ENCODE measurements at regions not wholly inside any gene's neighbourhood (a gene's known extent, or its start where the extent isn't known, plus 50 kb on each side); places are given as distances from the start of the nearest gene placed in this dataset.

DNA sequence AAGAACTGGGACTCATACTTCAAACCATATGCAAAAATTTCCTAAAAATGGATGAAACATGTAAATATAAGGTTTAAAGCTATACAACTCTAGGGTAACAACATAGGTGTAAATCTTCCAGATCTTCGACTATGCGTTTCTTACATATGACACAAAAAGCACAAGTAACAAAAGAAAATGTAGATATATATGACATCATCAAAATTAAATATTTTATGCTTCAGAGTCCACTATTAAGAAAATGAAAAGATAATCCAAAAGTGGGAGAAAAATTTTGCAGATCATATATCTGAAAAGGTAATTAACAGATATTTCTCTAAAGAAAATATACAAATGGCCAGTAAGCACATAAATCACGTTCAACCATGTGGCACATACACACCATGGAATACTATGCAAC is 164.2 kb upstream of the ACTRT1 start:
- Histone ChIP-seq H3K27ac (ENCODE audit: low read depth, low read length) (no peak overlapping the region), H3K4ac (ENCODE audit: low read depth, low read length) (no peak overlapping the region), H2AK5ac (ENCODE audit: low read length) (no peak overlapping the region), H3K36me3 (ENCODE audit: control insufficient read depth in 1 of 2, insufficient read depth in 2 of 2, low read length in 2 of 2) (no peaks in the 10 kb centered on the region), H3K4me3 (ENCODE audit: low read depth, low read length) (no peak overlapping the region), H4K91ac (ENCODE audit: low read depth, low read length) (no peak overlapping the region), H3K4me1 (ENCODE audit: control insufficient read depth in 1 of 2, insufficient read depth in 2 of 2, low read length in 2 of 2) (no peaks in the 10 kb centered on the region), H2BK12ac (ENCODE audit: low read length) (no peak overlapping the region), H3K18ac (ENCODE audit: low read length) (no peak overlapping the region), H3K4me2 (ENCODE audit: low read length) (no peak overlapping the region), H2BK5ac (ENCODE audit: low read depth, low read length, poor library complexity) (no peak overlapping the region), H2AFZ (ENCODE audit: insufficient read depth, low read length, poor library complexity) (no peak overlapping the region), H3K23ac (ENCODE audit: low read length) (no peak overlapping the region), H3K79me1 (ENCODE audit: low read length) (no peaks in the 10 kb centered on the region), H3K14ac (ENCODE audit: low read length) (no peak overlapping the region), H4K12ac (ENCODE audit: low read depth, low read length) (no peak overlapping the region), H4K8ac (ENCODE audit: low read depth, low read length) (no peak overlapping the region), H3K79me2 (ENCODE audit: control insufficient read depth, insufficient read depth, low read length, poor library complexity) (no peaks in the 10 kb centered on the region), H3K27me3 (ENCODE audit: insufficient read depth, low read length) (no peaks in the 10 kb centered on the region), H3K9me3 (ENCODE audit: insufficient read depth, low read depth, low read length) (no peaks in the 10 kb centered on the region), H2BK120ac (ENCODE audit: insufficient read depth, low read length, poor library complexity) (no peak overlapping the region), H3K9ac (ENCODE audit: low read length) (no peak overlapping the region)
- DNase-seq, result no peak
- WGBS (ENCODE audit: extremely low coverage, insufficient coverage, insufficient read length), result no CpG with 5 or more reads among the region's 3 CpGs

DNA sequence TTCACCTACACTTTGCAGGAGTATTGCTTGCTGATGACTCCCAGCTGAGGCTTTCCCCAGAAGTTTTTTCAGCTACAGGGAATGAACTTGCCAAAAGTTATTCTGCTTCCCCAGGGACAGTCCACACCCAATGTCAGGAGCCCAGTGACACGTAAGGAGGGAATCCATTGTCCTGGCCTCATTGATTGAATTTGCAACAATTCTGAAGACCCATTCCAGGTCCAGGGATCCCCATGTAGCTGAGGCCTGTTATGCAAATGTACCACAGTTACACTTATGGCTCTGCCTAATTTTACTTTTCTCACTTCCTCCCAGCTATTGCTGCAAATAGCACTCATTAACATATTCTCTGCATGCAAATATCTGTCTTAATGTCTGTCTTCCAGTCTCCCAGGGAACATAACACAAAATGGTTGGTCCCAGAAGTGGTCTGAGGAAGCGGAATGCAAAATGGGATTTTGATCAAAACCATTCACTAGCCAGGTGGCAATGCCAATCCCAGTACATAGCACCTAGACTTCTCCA is 113.7 kb upstream of the ACTRT1 start:
- no CpG with 5 or more reads among the region's 2 CpGs for WGBS (ENCODE audit: extremely low coverage, insufficient coverage, insufficient read length)

DNA sequence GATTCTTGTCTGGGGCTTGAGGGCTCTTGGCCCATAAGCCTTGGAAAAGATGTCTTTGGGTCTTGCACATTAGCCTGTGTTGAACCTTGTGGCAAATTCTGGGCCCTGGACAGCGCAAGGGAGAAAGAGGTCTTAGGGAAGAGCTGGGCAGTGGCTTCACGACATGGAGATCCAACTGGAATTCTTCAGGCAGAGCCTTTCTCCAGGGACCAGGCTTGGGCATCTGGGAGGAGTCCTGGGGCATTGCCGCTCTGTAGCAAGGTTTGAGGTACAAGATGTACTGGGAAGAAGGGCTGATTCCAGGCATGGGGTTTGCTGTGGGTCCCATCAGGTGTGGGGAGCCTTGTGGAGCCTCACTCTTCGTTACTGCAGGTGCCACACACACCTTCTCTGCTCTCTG is 104.0 kb upstream of the ACTRT1 start:
- no peak overlapping the region for H2BK120ac ChIP-seq (ENCODE audit: insufficient read depth, low read length, poor library complexity)
- H2BK5ac ChIP-seq (ENCODE audit: low read depth, low read length, poor library complexity), result no peak overlapping the region
- no peaks in the 10 kb centered on the region for H3K79me1 ChIP-seq (ENCODE audit: low read length)

More for the DNA sequence above, 113.7 kb upstream of the ACTRT1 start:
- no peaks in the 10 kb centered on the region for H3K27me3 ChIP-seq (ENCODE audit: insufficient read depth, low read length)
- no peak overlapping the region for H3K23ac ChIP-seq (ENCODE audit: low read length)
- H3K18ac ChIP-seq (ENCODE audit: low read length), result no peak overlapping the region
- H2AFZ ChIP-seq (ENCODE audit: insufficient read depth, low read length, poor library complexity), result no peak overlapping the region
- H3K79me2 ChIP-seq (ENCODE audit: control insufficient read depth, insufficient read depth, low read length, poor library complexity), result no peaks in the 10 kb centered on the region
- H3K4me3 ChIP-seq (ENCODE audit: low read depth, low read length), result no peak overlapping the region
- H3K36me3 ChIP-seq (ENCODE audit: control insufficient read depth in 1 of 2, insufficient read depth in 2 of 2, low read length in 2 of 2), result no peaks in the 10 kb centered on the region
- H3K79me1 ChIP-seq (ENCODE audit: low read length), result no peaks in the 10 kb centered on the region
- H2AK5ac ChIP-seq (ENCODE audit: low read length), result no peak overlapping the region
- H3K14ac ChIP-seq (ENCODE audit: low read length), result no peak overlapping the region
- no peaks in the 10 kb centered on the region for H3K4me1 ChIP-seq (ENCODE audit: control insufficient read depth in 1 of 2, insufficient read depth in 2 of 2, low read length in 2 of 2)
- H4K12ac ChIP-seq (ENCODE audit: low read depth, low read length), result no peak overlapping the region
- H3K4me2 ChIP-seq (ENCODE audit: low read length), result no peak overlapping the region
- H2BK5ac ChIP-seq (ENCODE audit: low read depth, low read length, poor library complexity), result no peak overlapping the region
- no peaks in the 10 kb centered on the region for H3K9me3 ChIP-seq (ENCODE audit: insufficient read depth, low read depth, low read length)
- no peak overlapping the region for H3K4ac ChIP-seq (ENCODE audit: low read depth, low read length)
- DNase-seq, result no peak
- H2BK12ac ChIP-seq (ENCODE audit: low read length), result no peak overlapping the region
- H3K9ac ChIP-seq (ENCODE audit: low read length), result no peak overlapping the region
- no peak overlapping the region for H4K91ac ChIP-seq (ENCODE audit: low read depth, low read length)
- H4K8ac ChIP-seq (ENCODE audit: low read depth, low read length), result no peak overlapping the region
- H3K27ac ChIP-seq (ENCODE audit: low read depth, low read length), result no peak overlapping the region
- no peak overlapping the region for H2BK120ac ChIP-seq (ENCODE audit: insufficient read depth, low read length, poor library complexity)

DNA sequence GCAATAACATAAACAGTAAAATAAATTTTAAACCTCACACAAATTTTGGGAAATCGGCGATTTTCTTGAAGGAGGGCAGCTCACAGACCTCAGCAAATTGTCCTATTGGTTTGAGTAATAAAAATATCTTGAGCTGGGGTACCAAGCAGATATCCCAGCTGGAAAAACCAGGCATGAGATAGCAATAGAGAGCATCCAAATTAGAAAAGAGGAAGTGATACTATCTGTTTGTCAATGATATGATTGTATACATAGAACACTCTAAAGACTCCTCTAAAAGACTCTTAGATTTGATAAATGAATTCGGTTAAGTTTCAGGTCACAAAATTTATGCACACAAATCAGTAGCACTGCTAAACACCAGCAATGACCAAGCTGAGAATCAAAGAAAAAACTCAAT is 90.5 kb upstream of the ACTRT1 start:
- Histone ChIP-seq H3K4me1 (ENCODE audit: control insufficient read depth in 1 of 2, insufficient read depth in 2 of 2, low read length in 2 of 2) (no peaks in the 10 kb centered on the region), H3K36me3 (ENCODE audit: control insufficient read depth in 1 of 2, insufficient read depth in 2 of 2, low read length in 2 of 2) (no peaks in the 10 kb centered on the region), H3K14ac (ENCODE audit: low read length) (no peak overlapping the region), H4K12ac (ENCODE audit: low read depth, low read length) (no peak overlapping the region), H4K91ac (ENCODE audit: low read depth, low read length) (no peak overlapping the region), H3K23ac (ENCODE audit: low read length) (no peak overlapping the region), H3K27ac (ENCODE audit: low read depth, low read length) (no peak overlapping the region), H3K4me3 (ENCODE audit: low read depth, low read length) (no peak overlapping the region), H3K18ac (ENCODE audit: low read length) (no peak overlapping the region), H4K8ac (ENCODE audit: low read depth, low read length) (no peak overlapping the region), H2AFZ (ENCODE audit: insufficient read depth, low read length, poor library complexity) (no peak overlapping the region), H3K79me1 (ENCODE audit: low read length) (no peaks in the 10 kb centered on the region), H2AK5ac (ENCODE audit: low read length) (no peak overlapping the region), H3K79me2 (ENCODE audit: control insufficient read depth, insufficient read depth, low read length, poor library complexity) (no peaks in the 10 kb centered on the region), H3K9me3 (ENCODE audit: insufficient read depth, low read depth, low read length) (peaks cover 1% of the 10 kb centered on the region), H2BK5ac (ENCODE audit: low read depth, low read length, poor library complexity) (no peak overlapping the region), H2BK120ac (ENCODE audit: insufficient read depth, low read length, poor library complexity) (no peak overlapping the region), H3K4ac (ENCODE audit: low read depth, low read length) (no peak overlapping the region), H3K4me2 (ENCODE audit: low read length) (no peak overlapping the region), H3K27me3 (ENCODE audit: insufficient read depth, low read length) (no peaks in the 10 kb centered on the region), H3K9ac (ENCODE audit: low read length) (no peak overlapping the region), H2BK12ac (ENCODE audit: low read length) (no peak overlapping the region)
- no CpG with 5 or more reads among the region's 3 CpGs for WGBS (ENCODE audit: extremely low coverage, insufficient coverage, insufficient read length)
- no peak for DNase-seq

More for the DNA sequence above, 104.0 kb upstream of the ACTRT1 start:
- Histone ChIP-seq H3K27me3 (ENCODE audit: insufficient read depth, low read length) (no peaks in the 10 kb centered on the region), H3K4me1 (ENCODE audit: control insufficient read depth in 1 of 2, insufficient read depth in 2 of 2, low read length in 2 of 2) (no peaks in the 10 kb centered on the region), H3K4me3 (ENCODE audit: low read depth, low read length) (no peak overlapping the region), H3K27ac (ENCODE audit: low read depth, low read length) (no peak overlapping the region), H3K4me2 (ENCODE audit: low read length) (no peak overlapping the region), H2BK12ac (ENCODE audit: low read length) (no peak overlapping the region), H4K8ac (ENCODE audit: low read depth, low read length) (no peak overlapping the region), H3K14ac (ENCODE audit: low read length) (no peak overlapping the region), H3K4ac (ENCODE audit: low read depth, low read length) (no peak overlapping the region), H4K12ac (ENCODE audit: low read depth, low read length) (no peak overlapping the region), H3K23ac (ENCODE audit: low read length) (no peak overlapping the region), H4K91ac (ENCODE audit: low read depth, low read length) (no peak overlapping the region), H2AK5ac (ENCODE audit: low read length) (no peak overlapping the region), H3K18ac (ENCODE audit: low read length) (no peak overlapping the region), H3K79me2 (ENCODE audit: control insufficient read depth, insufficient read depth, low read length, poor library complexity) (no peaks in the 10 kb centered on the region), H3K36me3 (ENCODE audit: control insufficient read depth in 1 of 2, insufficient read depth in 2 of 2, low read length in 2 of 2) (no peaks in the 10 kb centered on the region), H2AFZ (ENCODE audit: insufficient read depth, low read length, poor library complexity) (no peak overlapping the region), H3K9ac (ENCODE audit: low read length) (no peak overlapping the region), H3K9me3 (ENCODE audit: insufficient read depth, low read depth, low read length) (no peaks in the 10 kb centered on the region)
- DNase-seq, result no peak
- no CpG with 5 or more reads among the region's 4 CpGs for WGBS (ENCODE audit: extremely low coverage, insufficient coverage, insufficient read length)
